GM12878 (cell line): ENCODE measurements at regions not wholly inside any gene's neighbourhood (a gene's known extent, or its start where the extent isn't known, plus 50 kb on each side); places are given as distances from the start of the nearest gene placed in this dataset.

ENCODE experiments used
- ATAC-seq: fragments of 200-7000 bp; cut with Tn5 transposase; 3 replicates; pipeline ENCODE4 v1.9.1; 2020; ENCODE audit warnings: mild to moderate bottlenecking, moderate library complexity
- BruUV-seq: library from RNA; stranded (reverse); fragments of 400-500 nt; replicated peaks from 2 replicates; lab custom pipeline; 2021; lab: Mats Ljungman, UMichigan
- CTCF ChIA-PET: fragments of 300-600 bp; sonication (Branson Sonifier 250); formaldehyde crosslinking; extraction: SDS; loops from one replicate; lab custom pipeline; 2021; ENCODE audit warnings: inconsistent platforms; lab: Yijun Ruan, JAX
- POLR2A ChIA-PET: fragments of 350-600 bp; formaldehyde crosslinking; extraction: SDS; loops from one replicate; lab custom pipeline; 2021; ENCODE audit warnings: inconsistent platforms; lab: Charles Lee
- RAD21 ChIA-PET: fragments of 300-600 bp; sonication (Branson Sonifier 250); formaldehyde crosslinking; loops from one replicate; lab custom pipeline; 2023; ENCODE audit warnings: antibody characterized with exemption; ENCODE audit not compliant: unreplicated experiment; lab: Charles Lee
- SMC1A ChIA-PET: fragments of 300-600 bp; sonication (Branson Sonifier 250); formaldehyde crosslinking; loops from one replicate; lab custom pipeline; 2023; ENCODE audit not compliant: unreplicated experiment, uncharacterized antibody; lab: Charles Lee
- DNase-seq: peaks from one replicate; pipeline ENCODE4 v3.0.0-alpha.2; 2011; ENCODE audit warnings: low read depth, low spot score
- FAIRE-seq: peaks from 3 replicates; lab custom pipeline; 2011; peaks lifted over from hg19 to GRCh38; lab: Jason Lieb, UNC
- H2AFZ ChIP-seq: 2 replicates; pipeline ENCODE4 v1.6.0; 2011; ENCODE audit warnings: low read depth, low read length, control low read depth; ENCODE audit not compliant: control insufficient read depth
- H3K27ac ChIP-seq: 2 replicates; pipeline ENCODE4 v1.5.1; 2011; ENCODE audit warnings: control low read depth; ENCODE audit not compliant: control insufficient read depth, insufficient read depth
- H3K27me3 ChIP-seq, 2 experiments: replicated peaks in 1 of 2; 2 replicates each; pipeline versions ENCODE4 v1.6.0 to v1.6.1; 2011; ENCODE audit warnings: low read length in 1 of 2; ENCODE audit not compliant: control insufficient read depth in 2 of 2, insufficient read depth in 2 of 2
- H3K36me3 ChIP-seq, 2 experiments: 2 replicates each; pipeline ENCODE4 v1.5.1; 2011; ENCODE audit warnings: low read length in 1 of 2; ENCODE audit not compliant: control insufficient read depth in 2 of 2, insufficient read depth in 2 of 2
- H3K4me1 ChIP-seq: 2 replicates; pipeline ENCODE4 v1.6.1; 2011; ENCODE audit warnings: mild to moderate bottlenecking, low read length, moderate library complexity, mixed read lengths; ENCODE audit not compliant: control insufficient read depth, insufficient read depth
- H3K4me2 ChIP-seq: 2 replicates; pipeline ENCODE4 v1.6.0; 2011; ENCODE audit warnings: control low read depth; ENCODE audit not compliant: control insufficient read depth, insufficient read depth
- H3K4me3 ChIP-seq: fragments of 200-600 bp; sonication (generic); 2 replicates; pipeline ENCODE4 v1.5.1; 2016
- H3K79me2 ChIP-seq: 2 replicates; pipeline ENCODE4 v1.6.0; 2011; ENCODE audit warnings: low read length; ENCODE audit not compliant: control insufficient read depth, insufficient read depth
- H3K9ac ChIP-seq: 2 replicates; pipeline ENCODE4 v1.8.0; 2011; ENCODE audit warnings: low read length, control low read depth, mixed read lengths; ENCODE audit not compliant: control insufficient read depth, insufficient read depth
- H3K9me3 ChIP-seq: replicated peaks from 3 replicates; pipeline ENCODE4 v1.5.1; 2011; ENCODE audit warnings: mild to moderate bottlenecking, low read length; ENCODE audit not compliant: control insufficient read depth, insufficient read depth
- H4K20me1 ChIP-seq: 2 replicates; pipeline ENCODE4 v1.6.0; 2011; ENCODE audit not compliant: control insufficient read depth, insufficient read depth
- BCL3 ChIP-seq: IDR thresholded peaks from 2 replicates; pipeline ENCODE4 v1.6.1; 2011; ENCODE audit warnings: borderline replicate concordance, low read depth, mild to moderate bottlenecking, moderate library complexity, low read length; ENCODE audit not compliant: insufficient read depth, poor library complexity, severe bottlenecking
- BHLHE40 ChIP-seq, 2 experiments: fragments of 450-650 bp in 1 of 2; IDR thresholded peaks; 2 replicates each; pipeline ENCODE4 v1.6.1; 2011 to 2017; ENCODE audit warnings: low read depth in 2 of 2, borderline replicate concordance in 1 of 2, improper control_type of control experiment in 1 of 2, low read length in 1 of 2, mild to moderate bottlenecking in 1 of 2
- DPF2 ChIP-seq: fragments of 450-650 bp; IDR thresholded peaks from 2 replicates; pipeline ENCODE4 v1.6.1; 2017; ENCODE audit warnings: mild to moderate bottlenecking
- EZH2 ChIP-seq: IDR thresholded peaks from 2 replicates; pipeline ENCODE4 v1.6.1; 2012; ENCODE audit warnings: low read depth, mild to moderate bottlenecking, control low read depth, inconsistent platforms, low read length, borderline replicate concordance; ENCODE audit not compliant: control insufficient read depth
- FOXM1 ChIP-seq: IDR thresholded peaks from 2 replicates; pipeline ENCODE4 v1.6.1; 2012; ENCODE audit warnings: low read depth, mild to moderate bottlenecking, inconsistent platforms, low read length, moderate library complexity
- KDM1A ChIP-seq: fragments of 200-600 bp; sonication (generic); IDR thresholded peaks from 2 replicates; pipeline ENCODE4 v1.6.1; 2016; ENCODE audit warnings: borderline replicate concordance
- MLLT1 ChIP-seq: fragments of 450-650 bp; IDR thresholded peaks from 2 replicates; pipeline ENCODE4 v1.6.1; 2016; ENCODE audit warnings: mild to moderate bottlenecking
- NBN ChIP-seq: fragments of 450-650 bp; IDR thresholded peaks from 2 replicates; pipeline ENCODE4 v1.6.1; 2016
- NFIC ChIP-seq: IDR thresholded peaks from 2 replicates; pipeline ENCODE4 v1.6.1; 2012; ENCODE audit warnings: low read depth, mild to moderate bottlenecking, inconsistent platforms, low read length, moderate library complexity
- NR2F1 ChIP-seq: fragments of 450-650 bp; conservative IDR thresholded peaks from 2 replicates; pipeline ENCODE4 v1.6.1; 2017; ENCODE audit warnings: mild to moderate bottlenecking
- NRF1 ChIP-seq: conservative IDR thresholded peaks from 2 replicates; pipeline ENCODE4 v1.6.1; 2011; ENCODE audit warnings: mild to moderate bottlenecking, low read depth, low read length, improper control_type of control experiment
- PML ChIP-seq: IDR thresholded peaks from 2 replicates; pipeline ENCODE4 v1.6.1; 2012; ENCODE audit warnings: low read length, inconsistent platforms
- SMC3 ChIP-seq: IDR thresholded peaks from 2 replicates; pipeline ENCODE4 v1.6.1; 2011; ENCODE audit warnings: low read length, improper control_type of control experiment, borderline replicate concordance
- SPI1 ChIP-seq: IDR thresholded peaks from 2 replicates; pipeline ENCODE4 v1.6.1; 2011; ENCODE audit warnings: low read depth, mild to moderate bottlenecking, low read length, moderate library complexity, borderline replicate concordance; ENCODE audit not compliant: insufficient read depth
- STAT1 ChIP-seq: fragments of 450-650 bp; conservative IDR thresholded peaks from 2 replicates; pipeline ENCODE4 v1.6.1; 2014; ENCODE audit warnings: antibody characterized with exemption, mild to moderate bottlenecking
- YBX1 ChIP-seq: fragments of 450-650 bp; IDR thresholded peaks from 2 replicates; pipeline ENCODE4 v1.6.1; 2016; ENCODE audit warnings: antibody characterized with exemption
- ZZZ3 ChIP-seq: IDR thresholded peaks from 2 replicates; pipeline ENCODE4 v1.6.1; 2011; ENCODE audit warnings: low read depth; ENCODE audit not compliant: control insufficient read depth, insufficient read length
- WGBS: methylation state at CpG from one replicate; pipeline ENCODE4 v1.1.6; 2016; ENCODE audit warnings: low lambda C conversion rate; ENCODE audit not compliant: insufficient replicate concordance, insufficient coverage; ENCODE audit errors: missing lambda C conversion rate; 5-methylcytosine and 5-hydroxymethylcytosine counted together
- in situ Hi-C: fragments of 300-500 bp; cut with MboI; formaldehyde crosslinking; loops from 9 replicates; pipeline ENCODE4 v1.14.3; 2018; ENCODE audit warnings: mixed read lengths
- intact Hi-C: fragments of 100-400 bp; cut with micrococcal nuclease; formaldehyde crosslinking; loops from one replicate; pipeline ENCODE4 v1.14.2; 2022; ENCODE audit not compliant: unreplicated experiment
- TF ChIP-seq, protein P1 (sequence below): fragments of 450-650 bp; formaldehyde crosslinking; IDR thresholded peaks from 2 replicates; pipeline ENCODE4 v1.5.0; 2022; ENCODE audit warnings: mild to moderate bottlenecking, missing genetic modification characterization
- TF ChIP-seq, protein P2 (sequence below): fragments of 150-350 bp; IDR thresholded peaks from 2 replicates; pipeline ENCODE4 v1.6.1; 2014; ENCODE audit warnings: mild to moderate bottlenecking, low read depth, low read length

DNA sequence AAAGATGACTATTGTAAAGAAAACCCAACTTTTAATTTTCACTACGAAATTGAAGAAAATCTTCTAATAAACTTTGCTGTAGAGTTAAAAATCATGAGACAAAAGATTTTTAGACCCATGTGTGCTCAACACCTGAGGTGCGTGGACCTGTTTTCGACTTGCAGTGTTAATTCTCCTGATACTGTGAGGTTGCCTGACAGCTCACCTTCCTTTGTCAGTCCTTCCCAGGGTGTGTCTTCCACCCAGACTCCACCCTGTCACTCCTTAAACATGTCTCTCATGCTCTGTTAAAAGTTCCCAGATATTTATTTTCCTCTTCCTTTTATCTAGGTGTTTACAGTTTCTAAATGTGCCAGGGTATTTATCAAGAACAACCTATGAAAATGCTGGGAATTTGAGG lies 151.3 kb upstream of the NT5E start:
- no peak for FAIRE-seq
- no peak overlapping the region for H3K4me3 ChIP-seq
- H3K27me3 ChIP-seq: no peaks in the 10 kb centered on the region
- DNase-seq: no peak
- no peaks in the 10 kb centered on the region for H4K20me1 ChIP-seq
- no peak overlapping the region for H3K9ac ChIP-seq
- H3K9me3 ChIP-seq: no peaks in the 10 kb centered on the region
- no peaks in the 10 kb centered on the region for H3K79me2 ChIP-seq
- no peaks in the 10 kb centered on the region for H3K4me1 ChIP-seq
- H3K27ac ChIP-seq: no peak overlapping the region
- intact Hi-C loops (no loop called here), in situ Hi-C loops (no loop called here)
- BruUV-seq: no TSS peak
- RAD21 ChIA-PET: no interaction called here
- no peak overlapping the region for H3K4me2 ChIP-seq
- ATAC-seq: no peak
- no peaks in the 10 kb centered on the region for H3K36me3 ChIP-seq
- no peak overlapping the region for H2AFZ ChIP-seq
- SMC1A ChIA-PET: interaction anchor here (1.5 kb wide), 1 partner anchor 15 kb away, joined by 7 read pairs; no protein-coding TSS in a partner anchor
- POLR2A ChIA-PET: no interaction called here
- WGBS: 0% methylated on average over 3 of the region's 3 CpGs
- CTCF ChIA-PET: interaction anchor here (1.3 to 3.1 kb wide), 2 partner anchors 10 to 25 kb away, joined by 3 to 9 read pairs; no protein-coding TSS in a partner anchor
- TF ChIP-seq, protein P1, sequence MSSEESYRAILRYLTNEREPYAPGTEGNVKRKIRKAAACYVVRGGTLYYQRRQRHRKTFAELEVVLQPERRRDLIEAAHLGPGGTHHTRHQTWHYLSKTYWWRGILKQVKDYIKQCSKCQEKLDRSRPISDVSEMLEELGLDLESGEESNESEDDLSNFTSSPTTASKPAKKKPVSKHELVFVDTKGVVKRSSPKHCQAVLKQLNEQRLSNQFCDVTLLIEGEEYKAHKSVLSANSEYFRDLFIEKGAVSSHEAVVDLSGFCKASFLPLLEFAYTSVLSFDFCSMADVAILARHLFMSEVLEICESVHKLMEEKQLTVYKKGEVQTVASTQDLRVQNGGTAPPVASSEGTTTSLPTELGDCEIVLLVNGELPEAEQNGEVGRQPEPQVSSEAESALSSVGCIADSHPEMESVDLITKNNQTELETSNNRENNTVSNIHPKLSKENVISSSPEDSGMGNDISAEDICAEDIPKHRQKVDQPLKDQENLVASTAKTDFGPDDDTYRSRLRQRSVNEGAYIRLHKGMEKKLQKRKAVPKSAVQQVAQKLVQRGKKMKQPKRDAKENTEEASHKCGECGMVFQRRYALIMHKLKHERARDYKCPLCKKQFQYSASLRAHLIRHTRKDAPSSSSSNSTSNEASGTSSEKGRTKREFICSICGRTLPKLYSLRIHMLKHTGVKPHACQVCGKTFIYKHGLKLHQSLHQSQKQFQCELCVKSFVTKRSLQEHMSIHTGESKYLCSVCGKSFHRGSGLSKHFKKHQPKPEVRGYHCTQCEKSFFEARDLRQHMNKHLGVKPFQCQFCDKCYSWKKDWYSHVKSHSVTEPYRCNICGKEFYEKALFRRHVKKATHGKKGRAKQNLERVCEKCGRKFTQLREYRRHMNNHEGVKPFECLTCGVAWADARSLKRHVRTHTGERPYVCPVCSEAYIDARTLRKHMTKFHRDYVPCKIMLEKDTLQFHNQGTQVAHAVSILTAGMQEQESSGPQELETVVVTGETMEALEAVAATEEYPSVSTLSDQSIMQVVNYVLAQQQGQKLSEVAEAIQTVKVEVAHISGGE (CRISPR knock-in tag): no peak
- TF ChIP-seq KDM1A: no peak
- no peak for TF ChIP-seq YBX1
- TF ChIP-seq NFIC: no peak
- no peak for TF ChIP-seq FOXM1
- no peak for TF ChIP-seq NRF1
- no peak for TF ChIP-seq PML
- TF ChIP-seq, protein P2, sequence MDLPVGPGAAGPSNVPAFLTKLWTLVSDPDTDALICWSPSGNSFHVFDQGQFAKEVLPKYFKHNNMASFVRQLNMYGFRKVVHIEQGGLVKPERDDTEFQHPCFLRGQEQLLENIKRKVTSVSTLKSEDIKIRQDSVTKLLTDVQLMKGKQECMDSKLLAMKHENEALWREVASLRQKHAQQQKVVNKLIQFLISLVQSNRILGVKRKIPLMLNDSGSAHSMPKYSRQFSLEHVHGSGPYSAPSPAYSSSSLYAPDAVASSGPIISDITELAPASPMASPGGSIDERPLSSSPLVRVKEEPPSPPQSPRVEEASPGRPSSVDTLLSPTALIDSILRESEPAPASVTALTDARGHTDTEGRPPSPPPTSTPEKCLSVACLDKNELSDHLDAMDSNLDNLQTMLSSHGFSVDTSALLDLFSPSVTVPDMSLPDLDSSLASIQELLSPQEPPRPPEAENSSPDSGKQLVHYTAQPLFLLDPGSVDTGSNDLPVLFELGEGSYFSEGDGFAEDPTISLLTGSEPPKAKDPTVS: no peak
- no peak for TF ChIP-seq SMC3
- no peak for TF ChIP-seq DPF2
- TF ChIP-seq MLLT1: no peak
- TF ChIP-seq BHLHE40 (IDR thresholded peaks at IDR 0.05; ENCODE audit: borderline replicate concordance in 1 of 2, low read depth in 2 of 2, low read length in 1 of 2): no peak
- TF ChIP-seq ZZZ3: no peak
- TF ChIP-seq NBN: no peak
- TF ChIP-seq BCL3: no peak
- no peak for TF ChIP-seq EZH2
- no peak for TF ChIP-seq SPI1
- TF ChIP-seq NR2F1: no peak
- TF ChIP-seq STAT1: no peak
